ENCODE measurements at regions not wholly inside any gene's neighbourhood (a gene's known extent, or its start where the extent isn't known, plus 50 kb on each side); places are given as distances from the start of the nearest gene placed in this dataset.
"Not testable (repeated sequence)": the region's sequence is repeated elsewhere in the genome, so short reads cannot be mapped to it uniquely, and the experiment has no call there.

DNA sequence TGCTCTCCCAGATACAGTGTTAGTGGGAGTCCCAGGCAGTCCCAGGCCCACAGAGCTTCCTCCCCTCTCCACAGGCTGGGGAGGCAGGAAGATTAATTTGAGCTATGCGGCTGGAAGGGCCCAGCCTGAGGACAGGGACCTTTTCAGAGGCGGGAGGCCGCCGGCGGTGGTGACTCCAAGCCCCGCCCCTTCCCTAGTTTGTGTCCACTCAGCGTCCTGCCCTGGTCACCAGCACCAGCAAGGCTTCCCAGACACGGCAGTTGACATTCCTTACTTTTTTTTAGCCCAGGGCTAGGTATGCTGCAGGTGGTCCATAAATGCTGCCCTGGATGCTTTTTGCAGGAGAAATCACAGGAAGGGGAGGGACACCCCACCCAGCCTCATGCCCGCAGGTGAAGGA is 67.7 kb upstream of the LRPAP1 start:
- DNase-seq (ENCODE audit: low spot score) (no peak), ATAC-seq (ENCODE audit: low read depth) (no peak)
- no peak for TF ChIP-seq CTCF (IDR thresholded peaks at IDR 0.05; ENCODE audit: poor library complexity, severe bottlenecking)
- no peak overlapping the region for H3K27ac ChIP-seq (ENCODE audit: poor library complexity, severe bottlenecking)
- no peaks in the 10 kb centered on the region for H3K9me3 ChIP-seq (ENCODE audit: severe bottlenecking)
- H3K4me3 ChIP-seq (ENCODE audit: severe bottlenecking): no peak overlapping the region
- no peaks in the 10 kb centered on the region for H3K4me1 ChIP-seq (ENCODE audit: insufficient read depth, poor library complexity, severe bottlenecking)
- no peaks in the 10 kb centered on the region for H3K27me3 ChIP-seq (ENCODE audit: insufficient read depth, poor library complexity, severe bottlenecking)
- no peaks in the 10 kb centered on the region for H3K36me3 ChIP-seq (ENCODE audit: low read depth)

DNA sequence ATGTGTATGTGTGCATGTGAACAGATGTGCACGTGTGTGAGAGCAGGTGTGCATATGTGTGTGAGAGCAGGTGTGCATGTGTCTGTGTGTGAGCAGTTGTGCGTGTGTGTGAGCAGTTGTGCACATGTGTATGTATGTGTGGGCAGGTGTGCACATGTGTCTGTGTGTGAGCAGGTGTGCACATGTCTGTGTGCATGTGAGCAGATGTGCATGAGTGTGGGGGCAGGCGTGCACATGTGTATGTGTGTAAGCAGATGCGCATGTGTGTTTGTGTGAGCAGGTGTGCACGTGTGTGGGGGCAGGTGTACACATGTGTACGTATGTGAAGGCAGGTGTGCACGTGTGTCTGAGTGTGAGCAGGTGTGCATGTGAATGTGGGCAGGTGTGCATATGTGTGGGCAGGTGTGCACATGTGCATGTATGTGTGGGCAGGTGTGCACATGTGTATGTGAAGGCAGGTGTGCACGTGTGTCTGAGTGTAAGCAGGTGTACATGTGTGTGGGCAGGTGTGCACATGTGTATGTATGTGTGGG is 66.5 kb upstream of the LRPAP1 start:
- Histone ChIP-seq H3K9me3 (ENCODE audit: severe bottlenecking) (no peaks in the 10 kb centered on the region), H3K27me3 (ENCODE audit: insufficient read depth, poor library complexity, severe bottlenecking) (no peaks in the 10 kb centered on the region), H3K4me3 (ENCODE audit: severe bottlenecking) (no peak overlapping the region), H3K27ac (ENCODE audit: poor library complexity, severe bottlenecking) (no peak overlapping the region), H3K36me3 (ENCODE audit: low read depth) (no peaks in the 10 kb centered on the region), H3K4me1 (ENCODE audit: insufficient read depth, poor library complexity, severe bottlenecking) (no peaks in the 10 kb centered on the region)
- DNase-seq (ENCODE audit: low spot score) (no peak), ATAC-seq (ENCODE audit: low read depth) (no peak)
- no peak for TF ChIP-seq CTCF (IDR thresholded peaks at IDR 0.05; ENCODE audit: poor library complexity, severe bottlenecking)

DNA sequence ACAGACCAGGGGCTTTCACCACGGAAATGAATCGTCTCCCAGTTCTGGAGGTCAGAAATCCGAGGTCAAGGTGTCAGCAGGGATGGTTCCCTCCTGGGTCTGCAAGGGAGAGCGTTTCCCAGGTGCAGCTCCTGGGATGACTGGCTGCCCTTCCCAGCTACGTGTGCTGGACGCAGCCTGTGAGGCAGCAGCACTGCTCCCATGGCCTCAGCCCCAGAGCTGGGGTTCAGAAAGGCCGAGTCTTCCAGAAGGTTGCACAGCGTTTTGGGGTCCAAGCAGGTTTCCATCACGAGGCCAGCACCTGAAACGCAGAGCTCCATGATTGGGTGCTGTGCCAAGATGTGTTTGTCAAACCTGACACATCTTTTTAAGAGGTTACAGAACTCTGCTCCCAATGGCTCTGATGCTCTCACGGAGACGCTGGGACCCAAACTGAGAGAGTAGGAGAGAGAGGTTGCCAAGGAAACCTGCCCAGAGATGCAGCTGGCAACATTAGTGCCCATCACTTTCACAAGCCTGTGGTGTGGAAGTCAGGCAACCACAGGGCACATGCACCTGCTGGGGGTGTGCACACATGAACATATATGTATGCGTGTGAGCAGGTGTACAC is 65.8 kb upstream of the LRPAP1 start:
- not testable (repeated sequence) for H3K9me3 ChIP-seq (ENCODE audit: severe bottlenecking); H3K36me3 ChIP-seq (ENCODE audit: low read depth); DNase-seq (ENCODE audit: low spot score); H3K27me3 ChIP-seq (ENCODE audit: insufficient read depth, poor library complexity, severe bottlenecking); H3K4me3 ChIP-seq (ENCODE audit: severe bottlenecking); H3K27ac ChIP-seq (ENCODE audit: poor library complexity, severe bottlenecking); ATAC-seq (ENCODE audit: low read depth); H3K4me1 ChIP-seq (ENCODE audit: insufficient read depth, poor library complexity, severe bottlenecking)

DNA sequence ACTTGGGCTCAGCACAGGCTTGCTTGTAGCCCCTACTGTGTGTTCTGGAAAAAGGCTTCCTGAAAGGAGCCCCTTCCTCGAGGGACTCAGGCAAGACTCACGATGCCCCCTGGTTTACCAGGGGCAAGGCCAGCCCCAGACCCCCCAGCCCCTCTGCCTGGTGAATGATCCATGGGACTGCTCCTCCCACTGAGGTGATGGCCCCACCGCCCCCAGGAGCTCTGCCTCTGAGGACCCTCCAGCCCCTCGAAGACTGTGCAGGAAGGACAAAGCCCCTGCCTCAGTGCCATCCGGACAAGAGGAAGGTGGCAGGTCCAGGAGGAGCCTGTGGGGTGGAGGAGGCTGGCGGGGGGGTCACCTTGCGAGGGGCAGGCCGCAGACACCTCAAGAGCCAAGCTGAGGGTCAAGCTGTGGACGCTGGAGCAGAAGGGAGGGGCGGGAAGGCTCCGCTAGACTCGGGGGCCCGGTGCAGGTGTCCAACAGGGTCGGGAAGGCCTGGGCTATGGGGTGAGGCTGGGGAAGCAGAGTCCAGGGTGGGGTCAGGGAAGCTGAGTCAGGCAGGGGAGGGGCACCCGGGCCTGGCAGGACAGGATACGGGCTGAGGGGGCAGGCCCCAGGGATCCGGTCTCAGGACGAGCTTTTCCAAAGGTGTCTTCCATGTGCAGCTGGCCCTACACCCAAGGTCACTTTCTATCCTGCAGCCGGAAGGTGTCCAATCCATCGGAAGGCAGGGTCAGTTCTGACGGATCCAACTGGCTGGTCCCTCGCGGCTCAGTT is 64.9 kb upstream of the LRPAP1 start:
- H3K27ac ChIP-seq (ENCODE audit: poor library complexity, severe bottlenecking); H3K36me3 ChIP-seq (ENCODE audit: low read depth); ATAC-seq (ENCODE audit: low read depth); H3K27me3 ChIP-seq (ENCODE audit: insufficient read depth, poor library complexity, severe bottlenecking); DNase-seq (ENCODE audit: low spot score); H3K4me1 ChIP-seq (ENCODE audit: insufficient read depth, poor library complexity, severe bottlenecking); H3K4me3 ChIP-seq (ENCODE audit: severe bottlenecking); H3K9me3 ChIP-seq (ENCODE audit: severe bottlenecking): not testable (repeated sequence)

GRCh38 chr4:3595627-3596291 is 63.5 kb upstream of the LRPAP1 start:
- H3K36me3 ChIP-seq (ENCODE audit: low read depth); ATAC-seq (ENCODE audit: low read depth); H3K27me3 ChIP-seq (ENCODE audit: insufficient read depth, poor library complexity, severe bottlenecking); H3K4me3 ChIP-seq (ENCODE audit: severe bottlenecking); H3K9me3 ChIP-seq (ENCODE audit: severe bottlenecking); H3K27ac ChIP-seq (ENCODE audit: poor library complexity, severe bottlenecking); DNase-seq (ENCODE audit: low spot score); H3K4me1 ChIP-seq (ENCODE audit: insufficient read depth, poor library complexity, severe bottlenecking): not testable (repeated sequence)

GRCh38 chr4:3594751-3595150 is 62.5 kb upstream of the LRPAP1 start:
- not testable (repeated sequence) for H3K4me1 ChIP-seq (ENCODE audit: insufficient read depth, poor library complexity, severe bottlenecking); H3K4me3 ChIP-seq (ENCODE audit: severe bottlenecking); DNase-seq (ENCODE audit: low spot score); H3K27me3 ChIP-seq (ENCODE audit: insufficient read depth, poor library complexity, severe bottlenecking); H3K36me3 ChIP-seq (ENCODE audit: low read depth); ATAC-seq (ENCODE audit: low read depth); H3K27ac ChIP-seq (ENCODE audit: poor library complexity, severe bottlenecking); H3K9me3 ChIP-seq (ENCODE audit: severe bottlenecking)

DNA sequence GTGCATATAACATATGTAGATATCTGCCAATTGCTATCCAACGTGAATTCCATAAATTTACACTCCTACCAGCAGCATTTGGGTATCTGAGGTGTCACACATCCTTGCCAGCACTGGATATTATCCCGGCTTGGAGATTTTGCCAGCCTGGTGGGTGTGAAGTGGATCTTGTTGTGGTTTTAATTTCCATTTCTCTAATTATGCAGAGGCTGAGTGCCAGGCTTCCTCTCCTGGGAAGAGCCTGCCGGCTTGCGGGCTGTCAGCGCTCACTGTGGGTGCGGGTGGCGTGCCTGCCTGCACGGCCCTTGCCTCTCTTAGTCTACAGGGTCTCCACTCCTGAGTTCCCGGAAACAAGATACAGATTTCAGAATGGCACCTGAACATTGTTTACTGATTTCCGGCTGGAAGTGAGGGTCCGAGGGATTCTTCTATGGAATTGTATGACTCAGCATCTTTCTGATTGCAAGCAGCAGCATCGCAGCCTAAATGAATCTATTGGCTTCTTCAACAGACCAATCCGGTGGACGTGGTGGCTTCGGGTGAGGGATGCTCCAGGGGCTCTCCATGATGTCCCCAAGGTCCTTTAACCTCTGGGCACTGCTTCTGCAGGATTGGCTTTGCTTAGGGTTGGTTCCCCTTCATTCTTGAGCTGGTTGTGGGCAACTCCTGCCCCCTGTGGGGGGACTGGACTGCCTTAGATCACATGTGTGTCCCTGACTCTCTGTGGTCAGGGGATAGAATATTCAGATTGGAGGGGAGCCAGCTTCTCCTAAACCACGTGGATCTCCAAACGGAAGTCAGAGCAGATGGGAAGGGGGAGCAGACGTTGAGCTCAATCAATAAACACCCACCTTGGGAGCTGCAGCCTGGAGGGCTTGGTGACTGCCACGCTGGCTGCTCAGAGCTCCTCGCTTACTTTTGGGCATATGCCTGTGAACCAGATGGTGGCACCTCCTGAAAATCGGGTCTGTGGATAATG is 58.0 kb upstream of the LRPAP1 start:
- not testable (repeated sequence) for H3K4me3 ChIP-seq (ENCODE audit: severe bottlenecking); DNase-seq (ENCODE audit: low spot score); H3K9me3 ChIP-seq (ENCODE audit: severe bottlenecking); H3K4me1 ChIP-seq (ENCODE audit: insufficient read depth, poor library complexity, severe bottlenecking); H3K36me3 ChIP-seq (ENCODE audit: low read depth); H3K27ac ChIP-seq (ENCODE audit: poor library complexity, severe bottlenecking); ATAC-seq (ENCODE audit: low read depth); H3K27me3 ChIP-seq (ENCODE audit: insufficient read depth, poor library complexity, severe bottlenecking)

GRCh38 chr4:3589379-3589778 is 57.2 kb upstream of the LRPAP1 start:
- not testable (repeated sequence) for DNase-seq (ENCODE audit: low spot score); H3K4me1 ChIP-seq (ENCODE audit: insufficient read depth, poor library complexity, severe bottlenecking); H3K27ac ChIP-seq (ENCODE audit: poor library complexity, severe bottlenecking); ATAC-seq (ENCODE audit: low read depth); H3K4me3 ChIP-seq (ENCODE audit: severe bottlenecking); H3K9me3 ChIP-seq (ENCODE audit: severe bottlenecking); H3K36me3 ChIP-seq (ENCODE audit: low read depth); H3K27me3 ChIP-seq (ENCODE audit: insufficient read depth, poor library complexity, severe bottlenecking)
